Calu3 (cell line): ENCODE measurements at regions not wholly inside any gene's neighbourhood (a gene's known extent, or its start where the extent isn't known, plus 50 kb on each side); places are given as distances from the start of the nearest gene placed in this dataset.

Experiments used
- BruUV-seq: library from RNA; stranded (reverse); fragments of 400-500 nt; replicated peaks from 2 replicates; lab custom pipeline; 2021; lab: Mats Ljungman, UMichigan
- CTCF ChIA-PET: fragments of 300-600 bp; sonication (Branson Sonifier 250); formaldehyde crosslinking; loops from one replicate; lab custom pipeline; 2022; ENCODE audit warnings: antibody characterized with exemption; lab: Charles Lee
- DNase-seq: peaks from one replicate; pipeline ENCODE4 v3.0.0; 2022
- H3K27ac Mint-ChIP-seq: one replicate; pipeline ENCODE4 v1.8.0; 2022; ENCODE audit warnings: mixed read lengths; ENCODE audit not compliant: unreplicated experiment
- H3K27me3 Mint-ChIP-seq: one replicate; pipeline ENCODE4 v1.8.0; 2022; ENCODE audit warnings: mixed read lengths; ENCODE audit not compliant: unreplicated experiment
- H3K36me3 Mint-ChIP-seq: one replicate; pipeline ENCODE4 v1.8.0; 2022; ENCODE audit warnings: mild to moderate bottlenecking, moderate library complexity, mixed read lengths; ENCODE audit not compliant: insufficient read depth, unreplicated experiment
- H3K4me1 Mint-ChIP-seq: one replicate; pipeline ENCODE4 v1.8.0; 2022; ENCODE audit warnings: mild to moderate bottlenecking, low read depth, mixed read lengths; ENCODE audit not compliant: unreplicated experiment
- H3K4me3 Mint-ChIP-seq: one replicate; pipeline ENCODE4 v1.8.0; 2022; ENCODE audit warnings: mild to moderate bottlenecking, low read depth, moderate library complexity, mixed read lengths; ENCODE audit not compliant: unreplicated experiment
- H3K9me3 Mint-ChIP-seq: one replicate; pipeline ENCODE4 v1.8.0; 2022; ENCODE audit warnings: low read depth, mixed read lengths; ENCODE audit not compliant: unreplicated experiment
- CTCF ChIP-seq: fragments of 200-600 bp; IDR thresholded peaks from one replicate; pipeline ENCODE4 v1.8.0; 2022; ENCODE audit warnings: antibody characterized with exemption; ENCODE audit not compliant: unreplicated experiment
- intact Hi-C: fragments of 100-400 bp; cut with micrococcal nuclease; formaldehyde crosslinking; loops from one replicate; pipeline ENCODE4 v1.10.0; 2022; ENCODE audit not compliant: unreplicated experiment

- H3K4me3 Mint-ChIP-seq = peak overlapping the region; percentile 56
- H3K4me1 Mint-ChIP-seq = peaks cover 24% of the 10 kb centered on the region
- DNase-seq = peak; percentile 4
- H3K27ac Mint-ChIP-seq = peak overlapping the region; percentile 56
- TF ChIP-seq CTCF = no peak
- H3K27me3 Mint-ChIP-seq = no peaks in the 10 kb centered on the region
- CTCF ChIA-PET = interaction anchor here (0.6 kb wide), 1 partner anchor 45 kb away, joined by 5 read pairs; no protein-coding TSS in a partner anchor
- H3K9me3 Mint-ChIP-seq = no peaks in the 10 kb centered on the region
- BruUV-seq = no TSS peak
- intact Hi-C loops = no loop called here
- H3K36me3 Mint-ChIP-seq = peaks cover 5% of the 10 kb centered on the region
These were observed 53.4 kb upstream of the PRKACB start for GRCh38 chr1:84090447-84091245.

GRCh38 chr1:84089867-84090266 lies 54.2 kb upstream of the PRKACB start:
- no peak overlapping the region for H3K4me3 Mint-ChIP-seq
- H3K9me3 Mint-ChIP-seq = no peaks in the 10 kb centered on the region
- no peaks in the 10 kb centered on the region for H3K27me3 Mint-ChIP-seq
- H3K27ac Mint-ChIP-seq = peak overlapping the region; percentile 1
- intact Hi-C loops = no loop called here
- no peak for DNase-seq
- H3K36me3 Mint-ChIP-seq = peaks cover 5% of the 10 kb centered on the region
- CTCF ChIA-PET = interaction anchor here (0.6 kb wide), 1 partner anchor 46 kb away, joined by 5 read pairs; no protein-coding TSS in a partner anchor
- no peak for TF ChIP-seq CTCF
- BruUV-seq = no TSS peak
- peaks cover 24% of the 10 kb centered on the region for H3K4me1 Mint-ChIP-seq

- peak overlapping the region; percentile 1 for H3K27ac Mint-ChIP-seq
- intact Hi-C loops = no loop called here
- no peaks in the 10 kb centered on the region for H3K9me3 Mint-ChIP-seq
- BruUV-seq = no TSS peak
- H3K4me1 Mint-ChIP-seq = peaks cover 24% of the 10 kb centered on the region
- H3K4me3 Mint-ChIP-seq = no peak overlapping the region
- TF ChIP-seq CTCF = no peak
- CTCF ChIA-PET = no interaction called here
- DNase-seq = no peak
- peaks cover 5% of the 10 kb centered on the region for H3K36me3 Mint-ChIP-seq
- H3K27me3 Mint-ChIP-seq = no peaks in the 10 kb centered on the region
These were observed 54.6 kb upstream of the PRKACB start for GRCh38 chr1:84089465-84089864.

GRCh38 chr1:84086616-84087015 lies 57.5 kb upstream of the PRKACB start:
- peaks cover 5% of the 10 kb centered on the region for H3K36me3 Mint-ChIP-seq
- no TSS peak for BruUV-seq
- no peaks in the 10 kb centered on the region for H3K9me3 Mint-ChIP-seq
- no peak for DNase-seq
- H3K4me3 Mint-ChIP-seq = no peak overlapping the region
- H3K27me3 Mint-ChIP-seq = no peaks in the 10 kb centered on the region
- no peak overlapping the region for H3K27ac Mint-ChIP-seq
- TF ChIP-seq CTCF = no peak
- peaks cover 24% of the 10 kb centered on the region for H3K4me1 Mint-ChIP-seq
- intact Hi-C loops = no loop called here
- CTCF ChIA-PET = no interaction called here
